ENCODE measurements at regions not wholly inside any gene's neighbourhood (a gene's known extent, or its start where the extent isn't known, plus 50 kb on each side); places are given as distances from the start of the nearest gene placed in this dataset.

DNA sequence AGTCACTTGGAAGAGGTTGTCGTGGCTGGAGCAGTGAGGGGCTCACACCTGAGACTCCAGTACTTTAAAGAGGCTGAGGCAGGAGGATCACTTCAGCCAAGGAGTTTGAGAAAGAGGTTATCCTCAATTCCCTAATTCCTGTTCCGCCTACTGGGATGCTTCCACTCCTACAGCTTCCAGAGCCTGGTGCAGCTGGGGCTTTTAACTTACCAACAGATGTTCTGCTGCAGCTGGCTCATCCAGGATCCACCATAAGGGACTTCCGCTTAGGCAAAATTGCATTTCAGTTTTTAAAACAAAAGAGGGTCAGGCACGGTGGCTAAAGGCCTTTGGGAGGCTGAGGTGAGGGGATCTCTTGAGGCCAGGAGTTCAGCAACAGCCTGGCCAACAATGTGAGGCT lies 59.1 kb upstream of the CDYL start:
- no peak for DNase-seq (ENCODE audit: low spot score)
- TF ChIP-seq, protein P1, sequence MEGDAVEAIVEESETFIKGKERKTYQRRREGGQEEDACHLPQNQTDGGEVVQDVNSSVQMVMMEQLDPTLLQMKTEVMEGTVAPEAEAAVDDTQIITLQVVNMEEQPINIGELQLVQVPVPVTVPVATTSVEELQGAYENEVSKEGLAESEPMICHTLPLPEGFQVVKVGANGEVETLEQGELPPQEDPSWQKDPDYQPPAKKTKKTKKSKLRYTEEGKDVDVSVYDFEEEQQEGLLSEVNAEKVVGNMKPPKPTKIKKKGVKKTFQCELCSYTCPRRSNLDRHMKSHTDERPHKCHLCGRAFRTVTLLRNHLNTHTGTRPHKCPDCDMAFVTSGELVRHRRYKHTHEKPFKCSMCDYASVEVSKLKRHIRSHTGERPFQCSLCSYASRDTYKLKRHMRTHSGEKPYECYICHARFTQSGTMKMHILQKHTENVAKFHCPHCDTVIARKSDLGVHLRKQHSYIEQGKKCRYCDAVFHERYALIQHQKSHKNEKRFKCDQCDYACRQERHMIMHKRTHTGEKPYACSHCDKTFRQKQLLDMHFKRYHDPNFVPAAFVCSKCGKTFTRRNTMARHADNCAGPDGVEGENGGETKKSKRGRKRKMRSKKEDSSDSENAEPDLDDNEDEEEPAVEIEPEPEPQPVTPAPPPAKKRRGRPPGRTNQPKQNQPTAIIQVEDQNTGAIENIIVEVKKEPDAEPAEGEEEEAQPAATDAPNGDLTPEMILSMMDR (IDR thresholded peaks at IDR 0.05; ENCODE audit: unreplicated experiment): no peak
- Mint-ChIP-seq H3K4me1 (ENCODE audit: unreplicated experiment) (no peaks in the 10 kb centered on the region), H3K36me3 (ENCODE audit: low read depth, unreplicated experiment) (no peaks in the 10 kb centered on the region), H3K27me3 (ENCODE audit: unreplicated experiment) (no peaks in the 10 kb centered on the region), H3K4me3 (ENCODE audit: unreplicated experiment) (no peak overlapping the region), H3K27ac (ENCODE audit: unreplicated experiment) (no peak overlapping the region), H3K9me3 (ENCODE audit: unreplicated experiment) (no peaks in the 10 kb centered on the region)

DNA sequence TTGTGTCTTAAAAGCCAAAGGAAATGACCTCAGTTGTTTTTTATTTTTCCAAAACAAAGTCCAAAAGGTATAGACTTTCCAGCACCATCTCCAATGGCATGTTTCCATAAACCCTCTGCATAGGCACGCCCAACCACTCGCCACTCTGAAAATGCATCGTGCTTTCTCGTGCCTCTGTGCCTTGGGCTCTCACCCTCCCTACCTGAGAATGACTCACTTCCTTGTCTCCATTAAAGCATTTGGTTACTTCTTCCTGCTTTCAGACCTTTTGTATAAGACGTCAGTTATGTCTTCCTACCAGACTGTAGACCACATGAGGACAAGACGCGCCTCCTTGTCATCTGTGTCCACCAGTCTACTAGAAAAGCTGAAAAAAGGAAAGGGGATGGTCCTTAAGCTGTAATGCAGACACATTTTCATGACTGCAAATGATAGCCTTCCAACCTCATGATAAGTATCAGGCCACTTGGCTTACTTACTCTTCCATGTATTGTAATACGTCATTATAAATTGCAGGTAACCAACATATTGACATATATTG lies 61.2 kb upstream of the CDYL start:
- H3K27me3 Mint-ChIP-seq (ENCODE audit: unreplicated experiment): no peaks in the 10 kb centered on the region
- DNase-seq (ENCODE audit: low spot score): no peak
- no peaks in the 10 kb centered on the region for H3K36me3 Mint-ChIP-seq (ENCODE audit: low read depth, unreplicated experiment)
- H3K27ac Mint-ChIP-seq (ENCODE audit: unreplicated experiment): no peak overlapping the region
- H3K4me3 Mint-ChIP-seq (ENCODE audit: unreplicated experiment): no peak overlapping the region
- TF ChIP-seq, protein P1 (IDR thresholded peaks at IDR 0.05; ENCODE audit: unreplicated experiment): no peak
- H3K4me1 Mint-ChIP-seq (ENCODE audit: unreplicated experiment): no peaks in the 10 kb centered on the region
- H3K9me3 Mint-ChIP-seq (ENCODE audit: unreplicated experiment): no peaks in the 10 kb centered on the region

DNA sequence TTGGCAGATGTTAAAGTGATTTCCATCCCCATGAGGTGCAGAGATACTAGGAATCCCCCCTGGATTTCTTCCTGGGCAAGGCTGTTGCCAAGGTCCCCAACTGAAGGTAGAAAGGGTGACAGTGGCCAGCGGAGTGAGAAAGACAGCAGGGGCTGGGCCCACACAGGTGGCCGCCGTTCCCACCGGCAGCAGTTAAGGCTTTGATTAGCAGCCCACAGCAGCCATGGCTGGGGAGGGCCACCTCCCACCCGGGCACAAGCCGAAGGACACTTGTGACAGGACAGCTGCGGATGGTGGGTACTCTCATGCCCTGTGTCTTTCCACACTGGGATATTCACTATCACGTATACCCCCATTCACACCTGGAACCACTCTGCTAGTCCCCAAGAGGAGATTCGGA lies 63.9 kb upstream of the CDYL start:
- H3K4me1 Mint-ChIP-seq (ENCODE audit: unreplicated experiment): no peaks in the 10 kb centered on the region
- H3K36me3 Mint-ChIP-seq (ENCODE audit: low read depth, unreplicated experiment): no peaks in the 10 kb centered on the region
- H3K27ac Mint-ChIP-seq (ENCODE audit: unreplicated experiment): no peak overlapping the region
- H3K27me3 Mint-ChIP-seq (ENCODE audit: unreplicated experiment): peaks cover 2% of the 10 kb centered on the region
- DNase-seq (ENCODE audit: low spot score): no peak
- no peak overlapping the region for H3K4me3 Mint-ChIP-seq (ENCODE audit: unreplicated experiment)
- TF ChIP-seq, protein P1 (IDR thresholded peaks at IDR 0.05; ENCODE audit: unreplicated experiment): no peak
- no peaks in the 10 kb centered on the region for H3K9me3 Mint-ChIP-seq (ENCODE audit: unreplicated experiment)

DNA sequence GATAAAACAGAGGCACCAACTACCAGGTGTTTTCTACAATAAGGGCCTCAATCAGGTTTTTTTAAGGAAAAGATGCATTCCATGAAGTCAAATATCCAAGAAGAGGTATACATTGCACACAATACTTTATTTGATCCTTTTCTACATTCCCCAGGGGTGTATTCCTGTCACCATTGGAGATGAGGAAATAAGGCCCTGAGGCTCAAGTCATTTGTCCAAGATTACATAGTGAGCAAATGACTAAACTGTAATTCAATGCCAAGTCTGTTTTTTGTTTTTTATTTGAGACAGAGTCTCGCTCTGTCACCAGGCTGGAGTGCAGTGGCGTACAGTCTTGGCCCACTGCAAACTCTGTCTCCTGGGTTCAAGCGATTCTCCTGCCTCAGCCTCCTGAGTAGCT lies 69.2 kb upstream of the CDYL start:
- no peak for DNase-seq (ENCODE audit: low spot score)
- Mint-ChIP-seq H3K27me3 (ENCODE audit: unreplicated experiment) (peaks cover 4% of the 10 kb centered on the region), H3K4me3 (ENCODE audit: unreplicated experiment) (no peak overlapping the region), H3K36me3 (ENCODE audit: low read depth, unreplicated experiment) (no peaks in the 10 kb centered on the region), H3K9me3 (ENCODE audit: unreplicated experiment) (no peaks in the 10 kb centered on the region), H3K4me1 (ENCODE audit: unreplicated experiment) (peaks cover 5% of the 10 kb centered on the region), H3K27ac (ENCODE audit: unreplicated experiment) (no peak overlapping the region)
- TF ChIP-seq, protein P1 (IDR thresholded peaks at IDR 0.05; ENCODE audit: unreplicated experiment): no peak

DNA sequence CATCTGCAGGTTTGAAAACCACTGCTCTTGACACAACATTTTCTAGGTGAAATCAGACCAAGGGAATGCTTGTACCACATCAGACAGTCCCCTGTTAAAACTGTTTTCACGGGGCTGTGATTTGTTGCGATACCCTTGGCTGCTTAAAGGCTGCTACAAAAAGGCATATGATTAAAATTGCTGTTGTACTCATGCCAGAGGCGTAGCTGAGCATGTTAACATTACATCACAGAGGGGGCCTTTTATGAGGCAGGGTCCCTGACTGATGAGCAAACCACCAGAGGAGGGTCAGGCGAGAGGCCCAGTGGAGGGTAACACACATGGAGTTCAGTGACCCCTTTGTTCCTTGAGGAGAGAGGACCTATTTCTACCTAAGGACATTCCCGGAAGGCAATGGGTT lies 70.4 kb upstream of the CDYL start:
- no peak overlapping the region for H3K4me3 Mint-ChIP-seq (ENCODE audit: unreplicated experiment)
- H3K4me1 Mint-ChIP-seq (ENCODE audit: unreplicated experiment): peaks cover 5% of the 10 kb centered on the region
- no peaks in the 10 kb centered on the region for H3K9me3 Mint-ChIP-seq (ENCODE audit: unreplicated experiment)
- H3K27ac Mint-ChIP-seq (ENCODE audit: unreplicated experiment): no peak overlapping the region
- H3K27me3 Mint-ChIP-seq (ENCODE audit: unreplicated experiment): peaks cover 4% of the 10 kb centered on the region
- TF ChIP-seq, protein P1 (IDR thresholded peaks at IDR 0.05; ENCODE audit: unreplicated experiment): no peak
- no peaks in the 10 kb centered on the region for H3K36me3 Mint-ChIP-seq (ENCODE audit: low read depth, unreplicated experiment)
- DNase-seq (ENCODE audit: low spot score): no peak

All from endothelial cell (in vitro differentiated cells).